Stomach (tissue), 8 donors: ENCODE measurements at regions not wholly inside any gene's neighbourhood (a gene's known extent, or its start where the extent isn't known, plus 50 kb on each side); places are given as distances from the start of the nearest gene placed in this dataset.

ENCODE experiments used
- DNase-seq, 2 donors: peaks; one replicate each; pipeline versions ENCODE4 v3.0.0 to v3.0.0-alpha.2; 2013 to 2019
- H3K27ac ChIP-seq, 5 donors: fragments of 200-600 bp in 4 of 5; sonication (generic) in 4 of 5; one replicate each; pipeline ENCODE4 v1.5.1; 2013 to 2019; ENCODE audit warnings: mild to moderate bottlenecking in 1 of 5, moderate library complexity in 1 of 5
- H3K27me3 ChIP-seq, 3 donors: fragments of 200-600 bp; sonication (generic); one replicate each; pipeline ENCODE4 v1.5.1; 2017 to 2019; ENCODE audit warnings: mixed run types in 1 of 3
- H3K36me3 ChIP-seq, 4 donors: fragments of 200-600 bp; sonication (generic); 1 replicate in 3 of 4; 2 replicates in 1 of 4; pipeline ENCODE4 v1.5.1; 2016 to 2019
- H3K4me1 ChIP-seq, 4 donors: fragments of 200-600 bp; sonication (generic); one replicate each; pipeline ENCODE4 v1.5.1; 2016 to 2019
- H3K4me3 ChIP-seq, 4 donors: fragments of 200-600 bp; sonication (generic) in 3 of 4; one replicate each; pipeline ENCODE4 v1.5.1; 2016 to 2019; ENCODE audit warnings: mild to moderate bottlenecking in 1 of 4
- H3K9me3 ChIP-seq, 4 donors: fragments of 200-600 bp; sonication (generic); one replicate each; pipeline ENCODE4 v1.5.1; 2016 to 2019
- CTCF ChIP-seq, 7 experiments: fragments of 450-650 bp in 4 of 7; fragments of 200-600 bp in 3 of 7; sonication (generic) in 3 of 7; IDR thresholded peaks; one replicate each; pipeline ENCODE4 v1.5.1; 2016 to 2019; ENCODE audit warnings: antibody characterized with exemption in 7 of 7, control low read depth in 2 of 7, mild to moderate bottlenecking in 1 of 7
- EP300 ChIP-seq: sonication (generic); formaldehyde crosslinking; IDR thresholded peaks from one replicate; pipeline ENCODE4 v1.6.1; 2017; ENCODE audit warnings: antibody characterized with exemption
- POLR2A ChIP-seq, 4 donors: fragments of 450-650 bp; IDR thresholded peaks; one replicate each; pipeline ENCODE4 v1.6.1; 2016; ENCODE audit warnings: antibody characterized with exemption in 4 of 4, control low read depth in 2 of 4, mild to moderate bottlenecking in 1 of 4, moderate library complexity in 1 of 4
- POLR2AphosphoS5 ChIP-seq, 3 donors: sonication (generic); formaldehyde crosslinking; IDR thresholded peaks; one replicate each; pipeline ENCODE4 v1.6.1; 2016; ENCODE audit warnings: antibody characterized with exemption in 3 of 3
- WGBS, 5 donors: extraction: QIAGEN DNeasy Blood & Tissue Kit in 3 of 5; methylation state at CpG; one replicate each; pipeline versions ENCODE4 v1.1.5 to v1.1.7; 2013 to 2018; 5-methylcytosine and 5-hydroxymethylcytosine counted together
- intact Hi-C: fragments of 100-400 bp; cut with DNase I; formaldehyde crosslinking; loops from one replicate; pipeline ENCODE4 v1.15.1; 2023; ENCODE audit warnings: low total_unique reads
- donor health status: healthy with polysubstance abuse.
- donor health status: Bipolar disorder and iron deficiency.
- donor health status: healthy.

DNA sequence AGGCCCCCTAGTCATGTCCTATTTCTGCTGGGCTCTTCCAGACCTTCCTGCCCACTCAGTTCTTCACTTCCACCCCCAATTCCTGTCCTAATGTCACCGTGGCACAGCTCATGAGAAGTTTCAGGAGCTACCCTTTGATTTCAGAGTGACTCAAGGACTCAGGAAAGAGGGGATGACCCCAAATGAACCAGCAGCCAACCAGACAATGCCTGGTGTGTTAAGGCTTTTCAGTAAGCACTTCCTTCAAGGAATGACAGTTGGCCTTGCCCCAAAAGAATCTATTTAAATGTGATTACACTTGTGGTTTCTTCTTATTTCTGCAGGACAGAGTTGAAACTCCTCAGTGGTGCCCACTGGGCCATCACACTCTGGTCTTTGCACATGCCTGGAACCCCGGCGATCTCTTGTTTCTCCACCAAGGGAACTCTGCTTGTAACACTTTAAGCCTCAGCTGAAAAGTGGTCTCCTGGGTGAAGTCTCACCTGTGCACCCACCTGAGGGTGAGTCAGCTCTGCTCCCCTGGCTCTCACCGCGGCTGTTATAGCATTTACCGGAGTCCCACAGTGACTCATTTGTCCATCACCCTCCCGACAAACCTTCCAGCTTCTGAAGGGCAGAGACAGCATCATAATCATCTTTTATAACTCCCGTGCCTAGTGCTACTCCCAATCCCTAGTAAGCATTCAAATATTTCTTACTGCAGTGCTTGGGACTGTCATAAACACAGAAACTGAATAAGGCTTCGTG is 123.0 kb upstream of the SVIL start:
- Histone ChIP-seq H3K4me3 (no peak overlapping the region), H3K27ac (peak overlapping the region in 1 of 5 donors; percentile 32), H3K27me3 (no peaks in the 10 kb centered on the region), H3K4me1 (peaks cover 0 to 14% (median 6%) of the 10 kb centered on the region in 4 donors), H3K9me3 (no peaks in the 10 kb centered on the region), H3K36me3 (no peaks in the 10 kb centered on the region)
- 60 to 72% (median 61%) methylated on average over 9 of the region's 9 CpGs for WGBS, 5 donors
- intact Hi-C loops, result no loop called here
- DNase-seq, result no peak
- TF ChIP-seq POLR2AphosphoS5 (IDR thresholded peaks at IDR 0.05) (no peak), POLR2A (IDR thresholded peaks at IDR 0.05) (no peak)

GRCh38 chr10:29756451-29756850 is 121.7 kb upstream of the SVIL start:
- 85 to 95% (median 87%) methylated on average over 3 of the region's 3 CpGs for WGBS, 5 donors
- intact Hi-C loops, result no loop called here
- TF ChIP-seq POLR2A (IDR thresholded peaks at IDR 0.05) (no peak), POLR2AphosphoS5 (IDR thresholded peaks at IDR 0.05) (no peak), EP300 (no peak), CTCF (IDR thresholded peaks at IDR 0.05) (no peak)
- H3K4me3 ChIP-seq, result no peak overlapping the region
- H3K27ac ChIP-seq, result no peak overlapping the region
- H3K36me3 ChIP-seq, result no peaks in the 10 kb centered on the region
- H3K27me3 ChIP-seq, result no peaks in the 10 kb centered on the region
- peaks cover 0 to 14% (median 6%) of the 10 kb centered on the region in 4 donors for H3K4me1 ChIP-seq
- peak in 1 of 2 donors; percentile 57 for DNase-seq
- H3K9me3 ChIP-seq, result no peaks in the 10 kb centered on the region

DNA sequence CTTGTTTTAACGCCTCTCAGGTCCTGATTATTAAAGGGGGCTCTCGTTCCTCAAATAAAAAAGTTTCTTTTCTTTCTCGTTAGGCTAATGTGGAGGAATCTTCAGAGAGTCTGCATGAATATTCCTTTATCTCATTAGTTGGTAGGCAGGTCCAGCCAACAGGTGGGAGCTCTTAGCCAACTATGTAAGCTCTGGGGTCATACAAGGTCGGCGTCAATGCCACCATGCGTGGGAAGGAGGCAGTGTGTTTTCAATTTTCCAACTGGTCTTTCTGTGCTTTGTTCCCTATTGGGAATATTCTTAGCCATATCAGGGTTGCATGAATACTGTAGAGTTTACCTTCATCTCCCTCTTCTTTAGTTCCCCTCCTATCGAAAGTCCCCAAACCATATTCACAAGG is 118.5 kb upstream of the SVIL start:
- Histone ChIP-seq H3K27ac (no peak overlapping the region), H3K27me3 (no peaks in the 10 kb centered on the region), H3K9me3 (no peaks in the 10 kb centered on the region), H3K4me1 (peaks cover 0 to 8% (median 4%) of the 10 kb centered on the region in 4 donors), H3K4me3 (no peak overlapping the region), H3K36me3 (no peaks in the 10 kb centered on the region)
- intact Hi-C loops, result no loop called here
- WGBS, 5 donors, result 88 to 93% (median 90%) methylated on average over 7 of the region's 7 CpGs
- no peak for DNase-seq
- TF ChIP-seq POLR2A (IDR thresholded peaks at IDR 0.05) (no peak), POLR2AphosphoS5 (IDR thresholded peaks at IDR 0.05) (no peak), EP300 (no peak), CTCF (IDR thresholded peaks at IDR 0.05) (no peak)

DNA sequence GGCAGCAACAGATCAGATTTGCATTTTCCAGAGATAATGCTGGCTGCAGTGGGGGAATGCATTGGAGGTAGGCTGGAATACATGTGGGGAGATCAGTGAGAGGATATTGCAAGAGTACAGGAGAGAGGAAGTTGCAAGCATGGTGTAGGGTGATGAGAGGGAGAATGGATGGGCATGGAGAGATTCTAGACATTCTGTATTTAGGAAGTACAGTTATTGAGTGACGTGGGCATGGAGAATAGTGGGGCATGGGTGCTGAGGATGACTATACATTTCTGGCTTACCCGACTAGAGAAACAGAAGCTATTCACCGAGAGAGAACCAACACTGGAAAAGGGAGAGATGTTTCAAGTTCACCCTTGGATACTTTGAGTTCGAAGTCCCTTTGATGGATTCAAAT is 116.9 kb upstream of the SVIL start:
- Histone ChIP-seq H3K27me3 (no peaks in the 10 kb centered on the region), H3K27ac (no peak overlapping the region), H3K4me1 (no peaks in the 10 kb centered on the region), H3K4me3 (no peak overlapping the region), H3K36me3 (no peaks in the 10 kb centered on the region), H3K9me3 (no peaks in the 10 kb centered on the region)
- TF ChIP-seq POLR2AphosphoS5 (IDR thresholded peaks at IDR 0.05) (no peak), POLR2A (IDR thresholded peaks at IDR 0.05) (no peak), CTCF (IDR thresholded peaks at IDR 0.05) (no peak), EP300 (no peak)
- WGBS, 5 donors, result 83 to 90% (median 86%) methylated on average over 4 of the region's 4 CpGs
- intact Hi-C loops, result no loop called here
- no peak for DNase-seq

DNA sequence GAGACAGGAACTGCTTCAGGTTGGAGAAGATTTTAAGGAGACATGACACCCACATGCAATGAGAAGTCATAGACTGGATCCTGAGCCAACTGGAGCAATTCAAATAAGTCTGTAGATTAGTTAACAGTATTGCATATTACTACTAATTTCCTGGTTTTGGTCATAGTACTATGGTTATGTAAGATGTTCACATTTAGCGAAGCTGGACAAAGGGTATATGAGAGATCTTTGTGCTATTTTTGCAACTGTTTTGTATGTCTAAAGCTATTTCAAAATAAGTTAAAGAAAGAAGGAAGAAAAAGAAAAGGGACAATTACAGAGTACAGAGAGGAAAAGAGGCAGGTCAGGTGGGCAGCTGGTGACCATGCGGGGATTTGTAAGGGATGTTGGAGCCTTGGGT is 116.5 kb upstream of the SVIL start:
- intact Hi-C loops, result no loop called here
- no peaks in the 10 kb centered on the region for H3K27me3 ChIP-seq
- H3K4me3 ChIP-seq, result no peak overlapping the region
- no peaks in the 10 kb centered on the region for H3K9me3 ChIP-seq
- TF ChIP-seq POLR2AphosphoS5 (IDR thresholded peaks at IDR 0.05) (no peak), EP300 (no peak), POLR2A (IDR thresholded peaks at IDR 0.05) (no peak), CTCF (IDR thresholded peaks at IDR 0.05) (no peak)
- WGBS, 5 donors, result 73 to 93% (median 91%) methylated on average over 2 of the region's 2 CpGs
- no peak for DNase-seq
- H3K36me3 ChIP-seq, result no peaks in the 10 kb centered on the region
- peaks cover 0 to 3% (median 0%) of the 10 kb centered on the region in 4 donors for H3K4me1 ChIP-seq
- H3K27ac ChIP-seq, result no peak overlapping the region
